H9 (cell line): ENCODE measurements at regions not wholly inside any gene's neighbourhood (a gene's known extent, or its start where the extent isn't known, plus 50 kb on each side); places are given as distances from the start of the nearest gene placed in this dataset.

Source experiments
- DNase-seq: peaks from one replicate; pipeline ENCODE4 v3.0.0-alpha.2; 2017
- H2AFZ ChIP-seq: one replicate; pipeline ENCODE4 v1.6.1; 2013; ENCODE audit warnings: mild to moderate bottlenecking, low read length, control low read depth, moderate library complexity
- H2AK5ac ChIP-seq: 2 replicates; pipeline ENCODE4 v1.6.1; 2013; ENCODE audit warnings: low read length, control low read depth, mixed read lengths; ENCODE audit not compliant: insufficient read length
- H2BK120ac ChIP-seq: one replicate; pipeline ENCODE4 v1.6.1; 2013; ENCODE audit warnings: low read depth, mild to moderate bottlenecking, low read length, control low read depth, inconsistent platforms; ENCODE audit not compliant: poor library complexity, severe bottlenecking
- H2BK12ac ChIP-seq: 2 replicates; pipeline ENCODE4 v1.6.1; 2013; ENCODE audit warnings: low read length, control low read depth, mixed read lengths, low read depth; ENCODE audit not compliant: insufficient read length
- H2BK15ac ChIP-seq: 2 replicates; pipeline ENCODE4 v1.6.1; 2013; ENCODE audit warnings: low read depth, low read length, control low read depth
- H2BK20ac ChIP-seq: one replicate; pipeline ENCODE4 v1.6.1; 2013; ENCODE audit warnings: low read depth, mild to moderate bottlenecking, low read length, control low read depth, inconsistent platforms; ENCODE audit not compliant: poor library complexity, severe bottlenecking
- H2BK5ac ChIP-seq: 2 replicates; pipeline ENCODE4 v1.6.1; 2013; ENCODE audit warnings: low read length, control low read depth, mixed read lengths; ENCODE audit not compliant: insufficient read length
- H3K14ac ChIP-seq: 2 replicates; pipeline ENCODE4 v1.6.1; 2013; ENCODE audit warnings: low read length, control low read depth; ENCODE audit not compliant: insufficient read depth
- H3K18ac ChIP-seq: 2 replicates; pipeline ENCODE4 v1.6.1; 2013; ENCODE audit warnings: low read depth, mild to moderate bottlenecking, mixed read lengths, low read length, control low read depth; ENCODE audit not compliant: insufficient read length
- H3K23ac ChIP-seq: 2 replicates; pipeline ENCODE4 v1.6.1; 2013; ENCODE audit warnings: low read length, control low read depth, mixed read lengths, low read depth; ENCODE audit not compliant: insufficient read length
- H3K23me2 ChIP-seq: 2 replicates; pipeline ENCODE4 v1.6.1; 2013; ENCODE audit warnings: low read depth, mild to moderate bottlenecking, mixed read lengths, low read length, control low read depth; ENCODE audit not compliant: insufficient read length, poor library complexity, severe bottlenecking
- H3K27ac ChIP-seq: 2 replicates; pipeline ENCODE4 v1.5.1; 2013; ENCODE audit warnings: low read length, control low read depth, mixed read lengths, low read depth; ENCODE audit not compliant: insufficient read length
- H3K27me3 ChIP-seq: 2 replicates; pipeline ENCODE4 v1.6.1; 2013; ENCODE audit warnings: low read length, control low read depth, inconsistent platforms; ENCODE audit not compliant: insufficient read depth
- H3K4ac ChIP-seq: 2 replicates; pipeline ENCODE4 v1.6.1; 2013; ENCODE audit warnings: low read depth, mild to moderate bottlenecking, control low read depth, inconsistent platforms, low read length, moderate library complexity
- H3K4me1 ChIP-seq: 2 replicates; pipeline ENCODE4 v1.6.1; 2013; ENCODE audit warnings: low read length, control low read depth, inconsistent platforms; ENCODE audit not compliant: insufficient read depth
- H3K4me2 ChIP-seq: 2 replicates; pipeline ENCODE4 v1.6.1; 2013; ENCODE audit warnings: low read length, control low read depth, mixed read lengths; ENCODE audit not compliant: insufficient read length, insufficient read depth
- H3K56ac ChIP-seq: 2 replicates; pipeline ENCODE4 v1.6.1; 2013; ENCODE audit warnings: low read depth, mild to moderate bottlenecking, mixed read lengths, low read length, control low read depth; ENCODE audit not compliant: insufficient read length
- H3K79me1 ChIP-seq: 2 replicates; pipeline ENCODE4 v1.6.1; 2013; ENCODE audit warnings: low read depth, mild to moderate bottlenecking, moderate library complexity, low read length, control low read depth, inconsistent platforms; ENCODE audit not compliant: insufficient read depth, poor library complexity, severe bottlenecking
- H3K79me2 ChIP-seq: 2 replicates; pipeline ENCODE4 v1.6.1; 2013; ENCODE audit warnings: low read length, control low read depth, inconsistent platforms; ENCODE audit not compliant: insufficient read depth
- H3K9ac ChIP-seq: 2 replicates; pipeline ENCODE4 v1.6.1; 2013; ENCODE audit warnings: low read length, control low read depth, mixed read lengths; ENCODE audit not compliant: insufficient read length; ENCODE audit errors: extremely low read depth
- H3K9me3 ChIP-seq: one replicate; pipeline ENCODE4 v1.6.1; 2013; ENCODE audit warnings: low read depth, low read length, inconsistent platforms; ENCODE audit not compliant: control insufficient read depth
- H3T11ph ChIP-seq: one replicate; pipeline ENCODE4 v1.6.1; 2013; ENCODE audit warnings: mild to moderate bottlenecking, low read length, control low read depth, inconsistent platforms
- H4K20me1 ChIP-seq: one replicate; pipeline ENCODE4 v1.6.1; 2013; ENCODE audit not compliant: control insufficient read depth, insufficient read length, insufficient read depth
- H4K5ac ChIP-seq: 2 replicates; pipeline ENCODE4 v1.6.1; 2013; ENCODE audit warnings: low read depth, mild to moderate bottlenecking, mixed read lengths, low read length, control low read depth; ENCODE audit not compliant: insufficient read length
- H4K8ac ChIP-seq: replicated peaks from 2 replicates; pipeline ENCODE4 v1.6.1; 2013; ENCODE audit warnings: low read length, control low read depth, mixed read lengths, low read depth; ENCODE audit not compliant: insufficient read length
- H4K91ac ChIP-seq: 2 replicates; pipeline ENCODE4 v1.6.1; 2013; ENCODE audit warnings: low read depth, mild to moderate bottlenecking, moderate library complexity, mixed read lengths, low read length, control low read depth; ENCODE audit not compliant: insufficient read length
- H3K27ac Mint-ChIP-seq, 3 experiments: 2 replicates in 2 of 3; 3 replicates in 1 of 3; pipeline ENCODE4 v1.8.0; 2020 to 2021; ENCODE audit warnings: mixed read lengths in 3 of 3, mild to moderate bottlenecking in 1 of 3, moderate library complexity in 1 of 3
- H3K27me3 Mint-ChIP-seq: 2 replicates; pipeline ENCODE4 v1.8.0; 2021; ENCODE audit warnings: low read depth, mild to moderate bottlenecking, moderate library complexity, mixed read lengths
- H3K36me3 Mint-ChIP-seq, 3 experiments: 2 replicates in 2 of 3; 3 replicates in 1 of 3; pipeline ENCODE4 v1.8.0; 2020 to 2021; ENCODE audit warnings: low read depth in 3 of 3, mixed read lengths in 3 of 3; ENCODE audit not compliant: insufficient read depth in 1 of 3
- H3K4me1 Mint-ChIP-seq, 2 experiments: 2 replicates each; pipeline ENCODE4 v1.8.0; 2020; ENCODE audit warnings: mixed read lengths in 2 of 2
- H3K4me3 Mint-ChIP-seq, 2 experiments: 2 replicates in 1 of 2; 3 replicates in 1 of 2; pipeline ENCODE4 v1.8.0; 2020 to 2021; ENCODE audit warnings: mild to moderate bottlenecking in 2 of 2, mixed read lengths in 2 of 2, moderate library complexity in 1 of 2
- H3K9me3 Mint-ChIP-seq, 2 experiments: 2 replicates in 1 of 2; 3 replicates in 1 of 2; pipeline ENCODE4 v1.8.0; 2020; ENCODE audit warnings: mild to moderate bottlenecking in 2 of 2, mixed read lengths in 2 of 2, moderate library complexity in 1 of 2
- WGBS: extraction: QIAGEN DNeasy Blood & Tissue Kit; methylation state at CpG from one replicate; pipeline ENCODE4 v1.1.7; 2013; ENCODE audit warnings: missing lambda C conversion rate, low lambda C conversion rate, mixed read lengths; ENCODE audit not compliant: insufficient read length; ENCODE audit errors: extremely low coverage; 5-methylcytosine and 5-hydroxymethylcytosine counted together
- TF ChIP-seq, protein P1 (sequence below): fragments of 200-600 bp; sonication (generic); conservative IDR thresholded peaks from 3 replicates; pipeline ENCODE4 v1.8.0; 2021; ENCODE audit warnings: antibody characterized with exemption, mild to moderate bottlenecking

DNA sequence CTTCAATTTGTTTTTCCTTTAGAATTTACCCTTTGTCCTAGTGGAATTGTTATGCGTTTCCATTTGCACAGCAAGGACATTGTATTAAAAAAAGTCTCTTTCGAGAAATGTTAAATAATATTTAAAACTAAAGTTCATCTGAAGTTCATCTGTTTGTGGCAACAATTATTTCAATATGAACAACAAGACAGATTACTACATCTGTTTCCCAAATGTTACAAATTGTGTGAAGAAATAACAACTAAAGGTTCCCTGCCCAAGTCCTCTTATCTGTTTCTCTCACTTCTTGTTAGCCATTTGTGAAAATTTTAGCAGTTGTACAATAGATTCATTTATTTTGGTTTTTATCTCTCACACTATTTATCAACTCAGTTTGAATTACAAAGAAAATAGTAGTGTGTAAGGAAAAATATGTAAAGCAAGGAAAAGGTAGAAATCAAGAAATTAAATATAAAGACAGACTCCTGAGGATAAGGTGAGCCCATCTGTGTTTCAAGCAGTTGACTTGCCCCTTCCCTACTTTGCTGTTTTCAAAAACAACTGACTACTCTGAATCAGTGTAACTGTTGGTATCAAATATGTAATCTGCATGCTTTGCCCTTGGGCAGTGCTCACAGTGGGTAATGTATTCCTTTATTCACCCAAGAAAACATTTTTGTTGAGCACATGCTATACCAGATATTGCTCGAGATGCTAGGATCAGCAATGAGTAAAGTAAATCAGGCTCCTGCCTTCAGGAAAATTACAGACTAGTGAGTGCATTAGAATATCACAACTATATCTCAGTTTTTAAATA is 118.9 kb upstream of the PCDH7 start:
- no peak overlapping the region for H2BK120ac ChIP-seq
- Mint-ChIP-seq H3K4me1 (peaks cover 16 to 18% of the 10 kb centered on the region in 2 experiments), H3K36me3 (no peaks in the 10 kb centered on the region), H3K9me3 (no peaks in the 10 kb centered on the region), H3K4me3 (no peak overlapping the region), H3K27ac (peak overlapping the region in 2 of 3 experiments; percentile 19 to 83; a peak in 1 of 7 replicates), H3K27me3 (no peaks in the 10 kb centered on the region)
- no peak for DNase-seq
- H4K5ac ChIP-seq = no peak overlapping the region
- H3K14ac ChIP-seq = no peak overlapping the region
- H2BK15ac ChIP-seq = no peak overlapping the region
- H3K4me1 ChIP-seq = no peaks in the 10 kb centered on the region
- no peak overlapping the region for H4K8ac ChIP-seq
- H3K23ac ChIP-seq = no peak overlapping the region
- H3K56ac ChIP-seq = no peak overlapping the region
- no peak overlapping the region for H2AFZ ChIP-seq
- H3K79me2 ChIP-seq = no peaks in the 10 kb centered on the region
- no peak overlapping the region for H4K91ac ChIP-seq
- TF ChIP-seq, protein P1, sequence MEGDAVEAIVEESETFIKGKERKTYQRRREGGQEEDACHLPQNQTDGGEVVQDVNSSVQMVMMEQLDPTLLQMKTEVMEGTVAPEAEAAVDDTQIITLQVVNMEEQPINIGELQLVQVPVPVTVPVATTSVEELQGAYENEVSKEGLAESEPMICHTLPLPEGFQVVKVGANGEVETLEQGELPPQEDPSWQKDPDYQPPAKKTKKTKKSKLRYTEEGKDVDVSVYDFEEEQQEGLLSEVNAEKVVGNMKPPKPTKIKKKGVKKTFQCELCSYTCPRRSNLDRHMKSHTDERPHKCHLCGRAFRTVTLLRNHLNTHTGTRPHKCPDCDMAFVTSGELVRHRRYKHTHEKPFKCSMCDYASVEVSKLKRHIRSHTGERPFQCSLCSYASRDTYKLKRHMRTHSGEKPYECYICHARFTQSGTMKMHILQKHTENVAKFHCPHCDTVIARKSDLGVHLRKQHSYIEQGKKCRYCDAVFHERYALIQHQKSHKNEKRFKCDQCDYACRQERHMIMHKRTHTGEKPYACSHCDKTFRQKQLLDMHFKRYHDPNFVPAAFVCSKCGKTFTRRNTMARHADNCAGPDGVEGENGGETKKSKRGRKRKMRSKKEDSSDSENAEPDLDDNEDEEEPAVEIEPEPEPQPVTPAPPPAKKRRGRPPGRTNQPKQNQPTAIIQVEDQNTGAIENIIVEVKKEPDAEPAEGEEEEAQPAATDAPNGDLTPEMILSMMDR = no peak
- no peak overlapping the region for H3K18ac ChIP-seq
- H2BK5ac ChIP-seq = no peak overlapping the region
- no peak overlapping the region for H3K9ac ChIP-seq
- no peaks in the 10 kb centered on the region for H3K79me1 ChIP-seq
- H3K27me3 ChIP-seq = no peaks in the 10 kb centered on the region
- no CpG with 5 or more reads among the region's 3 CpGs for WGBS
- no peak overlapping the region for H3K4me2 ChIP-seq
- H3K27ac ChIP-seq = no peak overlapping the region
- no peaks in the 10 kb centered on the region for H3K23me2 ChIP-seq
- H3T11ph ChIP-seq = no peak overlapping the region
- no peak overlapping the region for H2AK5ac ChIP-seq
- H2BK20ac ChIP-seq = no peak overlapping the region
- no peaks in the 10 kb centered on the region for H4K20me1 ChIP-seq
- no peak overlapping the region for H2BK12ac ChIP-seq
- no peak overlapping the region for H3K4ac ChIP-seq
- no peaks in the 10 kb centered on the region for H3K9me3 ChIP-seq
